GM12873 (cell line): ENCODE measurements at regions not wholly inside any gene's neighbourhood (a gene's known extent, or its start where the extent isn't known, plus 50 kb on each side); places are given as distances from the start of the nearest gene placed in this dataset.

Experiments
- CTCF ChIP-seq: IDR thresholded peaks from 2 replicates; pipeline ENCODE4 v1.5.1; 2012; ENCODE audit warnings: low read depth, mild to moderate bottlenecking, moderate library complexity, low read length, control low read depth; ENCODE audit not compliant: insufficient read depth; ENCODE audit errors: missing control alignments

- no peak for TF ChIP-seq CTCF
Measured at GRCh38 chr6:26185802-26186201, 98.6 kb downstream of the HFE start.

- no peak for TF ChIP-seq CTCF
Measured at GRCh38 chr6:26186652-26187051, 99.4 kb downstream of the HFE start.

- no peak for TF ChIP-seq CTCF
Measured at GRCh38 chr6:26187292-26187691, 100.1 kb downstream of the HFE start.

- TF ChIP-seq CTCF, result no peak
Measured at GRCh38 chr6:26187981-26188635, 100.9 kb downstream of the HFE start.

- TF ChIP-seq CTCF, result no peak
Measured at GRCh38 chr6:26193467-26194328, 106.5 kb downstream of the HFE start.

GRCh38 chr6:26194329-26194701 is 107.1 kb downstream of the HFE start:
- no peak for TF ChIP-seq CTCF

GRCh38 chr6:26194816-26195375 is 107.7 kb downstream of the HFE start:
- no peak for TF ChIP-seq CTCF
